ENCODE measurements at regions not wholly inside any gene's neighbourhood (a gene's known extent, or its start where the extent isn't known, plus 50 kb on each side); places are given as distances from the start of the nearest gene placed in this dataset.

- Histone ChIP-seq H3K9me2 (ENCODE audit: insufficient read depth) (no peaks in the 10 kb centered on the region), H3K4me2 (no peak overlapping the region), H3K36me3 (ENCODE audit: insufficient read depth) (no peaks in the 10 kb centered on the region), H4K20me1 (replicated peaks; ENCODE audit: insufficient read depth) (no peaks in the 10 kb centered on the region), H2AFZ (peak overlapping the region; percentile 58; the same call in 1 of the 2 replicates), H3K79me2 (replicated peaks; ENCODE audit: insufficient read depth) (no peaks in the 10 kb centered on the region), H3K4me3 (no peak overlapping the region), H3K27ac (ENCODE audit: low read depth) (no peak overlapping the region), H3F3A (replicated peaks; ENCODE audit: low read depth) (no peaks in the 10 kb centered on the region), H3K27me3 (ENCODE audit: insufficient read depth) (no peaks in the 10 kb centered on the region), H3K4me1 (ENCODE audit: insufficient read depth) (peaks cover 18% of the 10 kb centered on the region)
- H3K4me1 Mint-ChIP-seq = peaks cover 33% of the 10 kb centered on the region
- H3K4me3 Mint-ChIP-seq = no peak overlapping the region
- TF ChIP-seq EZH2phosphoT487 (IDR thresholded peaks at IDR 0.05; ENCODE audit: unreplicated experiment) = no peak
- TF ChIP-seq ZNF331 (CRISPR knock-in tag; IDR thresholded peaks at IDR 0.05; ENCODE audit: low read depth) = no peak
- TF ChIP-seq NANOG (IDR thresholded peaks at IDR 0.05; ENCODE audit: borderline replicate concordance) = no peak
- TF ChIP-seq ZNF114 (CRISPR knock-in tag; IDR thresholded peaks at IDR 0.05) = no peak
- no peak for TF ChIP-seq POLR2AphosphoS5 (IDR thresholded peaks at IDR 0.05; ENCODE audit: low read depth)
- no peak for TF ChIP-seq CREB1 (CRISPR knock-in tag; IDR thresholded peaks at IDR 0.05; ENCODE audit: low read depth)
- TF ChIP-seq, protein P1, sequence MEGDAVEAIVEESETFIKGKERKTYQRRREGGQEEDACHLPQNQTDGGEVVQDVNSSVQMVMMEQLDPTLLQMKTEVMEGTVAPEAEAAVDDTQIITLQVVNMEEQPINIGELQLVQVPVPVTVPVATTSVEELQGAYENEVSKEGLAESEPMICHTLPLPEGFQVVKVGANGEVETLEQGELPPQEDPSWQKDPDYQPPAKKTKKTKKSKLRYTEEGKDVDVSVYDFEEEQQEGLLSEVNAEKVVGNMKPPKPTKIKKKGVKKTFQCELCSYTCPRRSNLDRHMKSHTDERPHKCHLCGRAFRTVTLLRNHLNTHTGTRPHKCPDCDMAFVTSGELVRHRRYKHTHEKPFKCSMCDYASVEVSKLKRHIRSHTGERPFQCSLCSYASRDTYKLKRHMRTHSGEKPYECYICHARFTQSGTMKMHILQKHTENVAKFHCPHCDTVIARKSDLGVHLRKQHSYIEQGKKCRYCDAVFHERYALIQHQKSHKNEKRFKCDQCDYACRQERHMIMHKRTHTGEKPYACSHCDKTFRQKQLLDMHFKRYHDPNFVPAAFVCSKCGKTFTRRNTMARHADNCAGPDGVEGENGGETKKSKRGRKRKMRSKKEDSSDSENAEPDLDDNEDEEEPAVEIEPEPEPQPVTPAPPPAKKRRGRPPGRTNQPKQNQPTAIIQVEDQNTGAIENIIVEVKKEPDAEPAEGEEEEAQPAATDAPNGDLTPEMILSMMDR (conservative IDR thresholded peaks at IDR 0.05; ENCODE audit: low read depth in 2 of 2) = no peak
- no peak for TF ChIP-seq ZNF462 (CRISPR knock-in tag; IDR thresholded peaks at IDR 0.05)
- TF ChIP-seq ETS1 (IDR thresholded peaks at IDR 0.05) = no peak
- TF ChIP-seq STAT1 (IDR thresholded peaks at IDR 0.05; ENCODE audit: unreplicated experiment) = no peak
- no peak for TF ChIP-seq JUNB (IDR thresholded peaks at IDR 0.05; ENCODE audit: unreplicated experiment)
- ATAC-seq = no peak
- no peaks in the 10 kb centered on the region for H3K9me3 Mint-ChIP-seq
- no peak for DNase-seq (ENCODE audit: low spot score)
- H3K27me3 Mint-ChIP-seq (ENCODE audit: insufficient read depth, low read depth, poor library complexity) = peaks cover 3% of the 10 kb centered on the region
- peak overlapping the region; percentile 69 for H3K27ac Mint-ChIP-seq
- H3K36me3 Mint-ChIP-seq (ENCODE audit: low read depth) = no peaks in the 10 kb centered on the region
Measured at GRCh38 chr3:152945556-152945955, 110.6 kb downstream of the P2RY1 start.

Data from GM23338 (cell line).